HepG2 (cell line): ENCODE measurements at regions not wholly inside any gene's neighbourhood (a gene's known extent, or its start where the extent isn't known, plus 50 kb on each side); places are given as distances from the start of the nearest gene placed in this dataset.

Source experiments
- E2F1 ChIP-seq: sonication (generic); formaldehyde crosslinking; IDR thresholded peaks from 2 replicates; pipeline ENCODE4 v1.5.0; 2020; ENCODE audit warnings: missing genetic modification reagents
- HMGXB3 ChIP-seq: sonication (generic); formaldehyde crosslinking; IDR thresholded peaks from 2 replicates; pipeline ENCODE4 v1.4.0; 2020; ENCODE audit warnings: missing genetic modification reagents, borderline replicate concordance
- NRL ChIP-seq: sonication (generic); formaldehyde crosslinking; IDR thresholded peaks from 2 replicates; pipeline ENCODE4 v1.5.0; 2020; ENCODE audit warnings: missing genetic modification reagents, mild to moderate bottlenecking, moderate library complexity, borderline replicate concordance
- PBX3 ChIP-seq: sonication (generic); formaldehyde crosslinking; IDR thresholded peaks from 2 replicates; pipeline ENCODE4 v1.8.1; 2023; ENCODE audit warnings: missing genetic modification reagents, inconsistent platforms, borderline replicate concordance
- PITX1 ChIP-seq: sonication (generic); formaldehyde crosslinking; IDR thresholded peaks from 2 replicates; pipeline ENCODE4 v1.5.1; 2020; ENCODE audit warnings: mild to moderate bottlenecking, missing genetic modification reagents
- SIX4 ChIP-seq: sonication (generic); formaldehyde crosslinking; IDR thresholded peaks from 2 replicates; pipeline ENCODE4 v1.4.0; 2020; ENCODE audit warnings: missing genetic modification reagents
- SKIL ChIP-seq: sonication (generic); formaldehyde crosslinking; IDR thresholded peaks from 2 replicates; pipeline ENCODE4 v1.8.0; 2022; ENCODE audit warnings: missing genetic modification reagents, mild to moderate bottlenecking, moderate library complexity, borderline replicate concordance
- ZBTB26 ChIP-seq: IDR thresholded peaks from 2 replicates; pipeline ENCODE4 v1.6.1; 2016; ENCODE audit warnings: missing compliant biosample characterization, missing genetic modification reagents, borderline replicate concordance
- ZGPAT ChIP-seq: IDR thresholded peaks from 2 replicates; pipeline ENCODE4 v1.6.1; 2016; ENCODE audit warnings: mild to moderate bottlenecking
- ZNF235 ChIP-seq: sonication (generic); formaldehyde crosslinking; IDR thresholded peaks from 2 replicates; pipeline ENCODE4 v1.8.1; 2023; ENCODE audit warnings: mild to moderate bottlenecking, missing genetic modification reagents, borderline replicate concordance
- ZNF362 ChIP-seq: sonication (generic); formaldehyde crosslinking; IDR thresholded peaks from 2 replicates; pipeline ENCODE4 v1.4.0; 2020; ENCODE audit warnings: missing genetic modification reagents, mild to moderate bottlenecking, borderline replicate concordance
- ZNF431 ChIP-seq: sonication (generic); formaldehyde crosslinking; IDR thresholded peaks from 2 replicates; pipeline ENCODE4 v1.9.0; 2022; ENCODE audit warnings: missing genetic modification reagents, low read depth, mild to moderate bottlenecking, borderline replicate concordance

- 0 out of 2 replicates have a peak, but pooled peaks have one; percentile 38 for TF ChIP-seq ZGPAT (CRISPR knock-in tag)
- TF ChIP-seq SIX4, result no peak
- TF ChIP-seq PBX3 (CRISPR knock-in tag), result no peak
- no peak for TF ChIP-seq ZNF362 (CRISPR knock-in tag)
- no peak for TF ChIP-seq PITX1 (CRISPR knock-in tag)
- TF ChIP-seq E2F1 (CRISPR knock-in tag), result peak; percentile 27; the same call in 1 of the 2 replicates
- TF ChIP-seq ZNF235, result 0 out of 2 replicates have a peak, but pooled peaks have one; percentile 65
- peak; percentile 42; the same call in 1 of the 2 replicates for TF ChIP-seq SKIL (CRISPR knock-in tag)
- TF ChIP-seq ZBTB26 (CRISPR knock-in tag), result peak; percentile 46; the same call in 1 of the 2 replicates
- peak; percentile 26; the same call in 1 of the 2 replicates for TF ChIP-seq HMGXB3
- TF ChIP-seq ZNF431, result peak; percentile 12; the same call in 1 of the 2 replicates
- no peak; the same call in none of the 2 replicates for TF ChIP-seq NRL (CRISPR knock-in tag)
These were observed 76.7 kb upstream of the VGLL4 start (continued) for GRCh38 chr3:11720304-11720898.
